DOHH2 (cell line): ENCODE measurements at regions not wholly inside any gene's neighbourhood (a gene's known extent, or its start where the extent isn't known, plus 50 kb on each side); places are given as distances from the start of the nearest gene placed in this dataset.

Source experiments
- H3F3A ChIP-seq: fragments of 200-600 bp; sonication (generic), shearing (Covaris generic); 2 replicates; pipeline ENCODE4 v1.6.0; 2016; ENCODE audit warnings: antibody characterized with exemption, mild to moderate bottlenecking; ENCODE audit not compliant: control insufficient read depth, insufficient read depth
- H3K27ac ChIP-seq: fragments of 200-600 bp; sonication (generic); 2 replicates; pipeline ENCODE4 v1.5.1; 2014; ENCODE audit warnings: low read depth, mild to moderate bottlenecking, low read length, moderate library complexity
- H3K27me3 ChIP-seq: fragments of 200-600 bp; sonication (generic); 2 replicates; pipeline ENCODE4 v1.6.1; 2014; ENCODE audit warnings: mild to moderate bottlenecking, low read length, mixed read lengths; ENCODE audit not compliant: control insufficient read depth
- H3K36me3 ChIP-seq: fragments of 200-600 bp; sonication (generic); 2 replicates; pipeline ENCODE4 v1.6.1; 2014; ENCODE audit warnings: mild to moderate bottlenecking, low read length, moderate library complexity, mixed read lengths; ENCODE audit not compliant: control insufficient read depth
- H3K4me1 ChIP-seq: fragments of 200-600 bp; sonication (generic); 2 replicates; pipeline ENCODE4 v1.6.1; 2014; ENCODE audit warnings: mild to moderate bottlenecking, low read length, mixed read lengths; ENCODE audit not compliant: control insufficient read depth
- H3K4me2 ChIP-seq: fragments of 200-600 bp; sonication (generic); 2 replicates; pipeline ENCODE4 v1.6.0; 2014; ENCODE audit warnings: mild to moderate bottlenecking, low read length, moderate library complexity
- H3K4me3 ChIP-seq: fragments of 200-600 bp; sonication (generic); 2 replicates; pipeline ENCODE4 v1.5.1; 2014; ENCODE audit warnings: mild to moderate bottlenecking, low read length, mixed read lengths
- H3K79me2 ChIP-seq: fragments of 200-600 bp; sonication (generic); 2 replicates; pipeline ENCODE4 v1.6.1; 2014; ENCODE audit warnings: mild to moderate bottlenecking, low read length, mixed read lengths; ENCODE audit not compliant: control insufficient read depth
- H3K9me2 ChIP-seq: fragments of 200-600 bp; sonication (generic); replicated peaks from 2 replicates; pipeline ENCODE4 v1.6.1; 2014; ENCODE audit warnings: mild to moderate bottlenecking, low read length, mixed read lengths; ENCODE audit not compliant: control insufficient read depth
- H3K9me3 ChIP-seq: fragments of 200-600 bp; sonication (generic); 2 replicates; pipeline ENCODE4 v1.6.1; 2014; ENCODE audit warnings: antibody characterized with exemption, low read length, mixed read lengths; ENCODE audit not compliant: control insufficient read depth, insufficient read depth
- H4K20me1 ChIP-seq: fragments of 200-600 bp; sonication (generic); 2 replicates; pipeline ENCODE4 v1.6.0; 2014; ENCODE audit warnings: low read depth, mild to moderate bottlenecking, antibody characterized with exemption, low read length, moderate library complexity; ENCODE audit not compliant: control insufficient read depth, insufficient read depth
- CTCF ChIP-seq: fragments of 200-600 bp; sonication (generic); IDR thresholded peaks from one replicate; pipeline ENCODE4 v1.5.1; 2014; ENCODE audit warnings: antibody characterized with exemption, mild to moderate bottlenecking, low read depth, low read length; ENCODE audit not compliant: poor library complexity, severe bottlenecking
- EZH2phosphoT487 ChIP-seq: fragments of 200-600 bp; sonication (generic); IDR thresholded peaks from 2 replicates; pipeline ENCODE4 v1.6.1; 2017; ENCODE audit warnings: borderline replicate concordance, mild to moderate bottlenecking, antibody characterized with exemption, low read length, moderate library complexity, mixed read lengths

DNA sequence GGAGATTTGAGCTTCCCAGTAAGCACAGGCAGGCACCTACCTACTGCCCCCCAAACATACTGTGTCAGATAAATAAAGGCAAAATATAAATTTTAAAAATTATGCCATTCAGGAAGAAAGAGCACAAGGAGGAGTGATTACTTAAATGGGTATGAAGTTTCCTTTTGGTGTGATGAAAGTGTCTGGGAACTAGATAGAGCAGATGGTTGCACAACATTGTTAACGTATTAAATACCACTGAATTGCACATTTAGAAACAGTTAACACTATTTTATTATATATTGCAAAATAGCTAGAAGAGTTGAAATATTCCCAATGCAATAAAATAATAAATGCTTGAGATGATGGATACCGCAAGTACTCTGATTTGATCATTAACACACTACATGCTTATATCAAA lies 374.7 kb upstream of the FGF13 start:
- Histone ChIP-seq H3K9me3 (no peaks in the 10 kb centered on the region), H3K4me2 (no peak overlapping the region), H4K20me1 (no peaks in the 10 kb centered on the region), H3K36me3 (no peaks in the 10 kb centered on the region), H3K4me3 (no peak overlapping the region), H3K27ac (no peak overlapping the region), H3K79me2 (no peaks in the 10 kb centered on the region), H3K4me1 (no peaks in the 10 kb centered on the region), H3K27me3 (no peaks in the 10 kb centered on the region), H3F3A (no peaks in the 10 kb centered on the region), H3K9me2 (no peaks in the 10 kb centered on the region)
- TF ChIP-seq CTCF (no peak), EZH2phosphoT487 (no peak)

- Histone ChIP-seq H3K9me3 (no peaks in the 10 kb centered on the region), H3K27ac (no peak overlapping the region), H3K4me2 (no peak overlapping the region), H3K4me3 (no peak overlapping the region), H3K9me2 (no peaks in the 10 kb centered on the region), H4K20me1 (no peaks in the 10 kb centered on the region), H3K27me3 (no peaks in the 10 kb centered on the region), H3F3A (no peaks in the 10 kb centered on the region), H3K79me2 (no peaks in the 10 kb centered on the region), H3K36me3 (no peaks in the 10 kb centered on the region), H3K4me1 (no peaks in the 10 kb centered on the region)
- no peak for TF ChIP-seq EZH2phosphoT487
- TF ChIP-seq CTCF = no peak
Measured at GRCh38 chrX:139085404-139085803, 373.9 kb upstream of the FGF13 start.

- Histone ChIP-seq H3K4me2 (no peak overlapping the region), H3K9me2 (no peaks in the 10 kb centered on the region), H3K4me3 (no peak overlapping the region), H3K36me3 (no peaks in the 10 kb centered on the region), H3K9me3 (no peaks in the 10 kb centered on the region), H3K27me3 (no peaks in the 10 kb centered on the region), H3K4me1 (no peaks in the 10 kb centered on the region), H3K27ac (no peak overlapping the region), H3K79me2 (no peaks in the 10 kb centered on the region), H3F3A (no peaks in the 10 kb centered on the region), H4K20me1 (no peaks in the 10 kb centered on the region)
- no peak for TF ChIP-seq EZH2phosphoT487
- no peak for TF ChIP-seq CTCF
Measured at GRCh38 chrX:139083191-139083590, 371.7 kb upstream of the FGF13 start.

DNA sequence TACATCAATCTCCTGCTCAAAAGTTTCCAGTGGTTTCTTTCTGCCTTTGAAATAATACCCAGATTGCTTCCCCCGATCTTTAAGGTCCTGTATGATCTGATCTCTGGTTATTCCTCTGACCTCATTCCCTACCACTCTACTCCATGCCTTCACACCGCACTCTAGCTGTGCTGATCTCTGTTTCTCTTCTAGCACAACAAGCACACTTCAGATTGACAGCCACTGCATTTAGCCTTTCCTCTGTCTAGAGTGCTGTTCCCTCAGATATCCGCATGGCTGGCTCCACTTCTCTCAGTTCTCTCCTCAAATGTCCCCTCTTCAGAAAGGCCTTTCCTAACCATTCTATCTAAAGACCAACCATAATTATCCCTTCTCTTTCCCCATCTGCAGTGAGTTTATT lies 370.4 kb upstream of the FGF13 start:
- Histone ChIP-seq H3K4me2 (no peak overlapping the region), H4K20me1 (no peaks in the 10 kb centered on the region), H3K27ac (no peak overlapping the region), H3K4me1 (no peaks in the 10 kb centered on the region), H3K9me2 (no peaks in the 10 kb centered on the region), H3F3A (no peaks in the 10 kb centered on the region), H3K4me3 (no peak overlapping the region), H3K36me3 (no peaks in the 10 kb centered on the region), H3K9me3 (no peaks in the 10 kb centered on the region), H3K27me3 (no peaks in the 10 kb centered on the region), H3K79me2 (no peaks in the 10 kb centered on the region)
- TF ChIP-seq CTCF (no peak), EZH2phosphoT487 (no peak)
